Stimulated activated CD4-positive, alpha-beta T cell treated with anti-CD3 and anti-CD28 coated beads, Interleukin-1b, Interleukin-23, amount 100 ng/mL, for 48 hours (primary cell): ENCODE measurements at regions not wholly inside any gene's neighbourhood (a gene's known extent, or its start where the extent isn't known, plus 50 kb on each side); places are given as distances from the start of the nearest gene placed in this dataset.

Source experiments
- DNase-seq: peaks from one replicate; pipeline ENCODE4 v3.0.0-alpha.2; 2020

DNA sequence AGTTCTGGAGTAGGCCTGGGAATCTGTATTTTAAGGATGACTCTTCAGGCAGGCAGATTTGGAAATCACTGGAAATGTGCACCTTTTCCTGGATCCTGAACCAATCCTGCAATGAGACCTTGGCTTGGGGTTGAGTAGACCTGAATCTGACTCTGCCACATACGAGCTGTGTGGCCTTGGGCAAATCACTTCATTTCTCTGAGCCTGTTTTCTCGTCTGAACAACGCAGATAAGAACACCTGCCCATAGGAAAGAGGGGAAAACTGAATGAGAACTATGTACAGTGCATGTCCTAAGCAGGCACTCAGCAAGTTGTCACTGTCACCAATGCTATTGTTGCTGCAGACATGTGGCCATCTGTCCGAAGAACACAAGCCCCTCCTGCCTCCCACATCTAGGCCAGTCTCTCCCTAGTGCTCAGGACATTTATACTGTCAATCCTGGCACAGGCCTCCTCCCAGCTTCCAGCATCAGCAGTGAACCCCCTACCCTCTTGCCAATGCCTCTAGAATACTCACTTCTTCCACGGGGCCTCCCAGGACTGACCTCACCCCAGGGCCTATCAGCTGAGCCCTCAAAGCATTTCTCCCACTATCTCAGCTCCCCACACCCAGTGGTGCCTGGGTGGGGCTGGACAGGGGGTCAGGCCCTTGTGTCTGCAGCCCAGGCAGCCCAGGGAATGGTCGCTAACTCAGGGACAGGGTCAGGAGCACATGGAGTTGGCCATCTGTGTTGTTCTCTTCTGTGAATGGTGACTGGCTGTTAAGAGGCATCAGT is 88.8 kb upstream of the ZBTB40 start:
- no peak for DNase-seq

DNA sequence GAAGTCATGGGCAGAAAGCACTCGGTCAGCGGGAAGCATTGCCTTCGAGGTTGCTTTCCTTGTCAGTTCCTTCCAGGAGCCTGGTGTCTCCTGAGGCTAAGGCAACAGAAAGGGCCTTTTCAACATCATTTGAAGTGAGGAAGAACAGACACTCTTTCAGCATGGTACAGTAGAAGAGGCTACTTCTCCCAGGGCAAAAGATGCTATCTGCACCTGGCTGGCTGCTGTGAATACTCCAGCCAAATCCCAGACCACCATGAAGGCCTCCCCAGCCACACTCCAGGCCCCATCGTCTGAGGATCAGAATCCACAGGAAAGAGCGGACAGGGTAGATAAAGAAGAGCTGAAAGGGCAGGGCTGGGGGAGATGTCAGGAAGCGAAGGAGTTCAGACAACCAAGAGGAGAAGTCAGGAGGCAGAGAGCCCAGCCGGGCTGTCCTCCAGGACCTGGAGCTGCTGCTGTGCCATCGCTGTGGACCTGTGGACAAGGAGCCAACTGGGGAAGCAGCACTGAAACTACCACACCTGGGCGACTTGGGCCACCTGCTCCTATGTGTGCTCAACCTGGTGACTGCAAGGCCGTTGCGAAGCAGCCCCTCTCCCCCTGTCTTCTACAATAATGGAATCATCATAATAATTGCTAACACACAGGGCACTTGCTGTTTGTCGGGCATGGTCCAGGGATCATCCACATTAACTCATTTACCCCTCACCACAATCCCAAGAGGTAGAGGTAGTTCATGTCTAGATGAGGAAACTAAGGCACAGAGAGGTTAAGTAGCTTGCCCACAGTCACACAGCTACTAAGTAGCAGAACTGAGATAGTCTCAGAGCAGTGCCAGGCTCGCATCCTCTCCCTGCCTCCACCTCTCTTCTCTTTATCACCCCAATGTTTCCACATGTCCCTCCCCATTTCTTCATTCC is 88.0 kb upstream of the ZBTB40 start:
- DNase-seq: no peak

DNA sequence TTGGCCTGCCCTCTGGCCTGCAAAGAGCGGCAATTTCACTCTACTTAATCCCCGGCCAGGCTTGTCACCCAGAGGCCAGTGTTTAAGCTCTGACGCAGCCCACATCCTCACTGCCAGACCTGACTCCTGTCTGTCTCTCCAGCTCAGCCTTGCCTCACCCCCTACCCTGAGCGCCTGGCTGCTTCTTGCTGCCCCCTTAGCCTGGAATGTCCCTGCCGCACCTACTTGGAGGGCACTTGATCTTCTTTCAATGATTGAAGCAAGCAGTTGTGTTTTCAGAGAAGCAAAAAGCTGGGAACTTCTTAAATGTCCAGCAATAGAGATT is 87.4 kb upstream of the ZBTB40 start:
- DNase-seq: no peak

DNA sequence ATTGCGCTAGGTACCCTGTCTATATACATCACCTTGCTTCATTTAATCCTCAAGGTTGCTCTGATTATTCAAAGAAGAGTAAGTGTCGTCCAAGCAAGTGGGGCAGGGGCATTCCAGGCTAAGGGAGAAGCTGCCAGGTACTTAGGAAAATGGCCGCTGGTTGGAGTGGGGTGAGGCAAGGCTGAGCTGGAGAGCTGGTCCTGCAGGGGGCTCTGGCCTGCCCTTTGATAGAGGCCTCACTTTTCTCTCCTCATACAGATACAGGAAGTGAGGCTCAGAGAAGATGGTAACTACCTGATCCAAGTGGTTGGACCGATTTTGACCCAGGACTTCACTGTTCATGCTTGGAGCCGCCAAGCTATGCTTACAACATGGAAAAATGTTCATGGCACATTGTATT is 86.9 kb upstream of the ZBTB40 start:
- no peak for DNase-seq

GRCh38 chr1:22365331-22366295 is 86.0 kb upstream of the ZBTB40 start:
- no peak for DNase-seq

GRCh38 chr1:22366346-22366745 is 85.3 kb upstream of the ZBTB40 start:
- DNase-seq: no peak

GRCh38 chr1:22368125-22368524 is 83.5 kb upstream of the ZBTB40 start:
- no peak for DNase-seq

DNA sequence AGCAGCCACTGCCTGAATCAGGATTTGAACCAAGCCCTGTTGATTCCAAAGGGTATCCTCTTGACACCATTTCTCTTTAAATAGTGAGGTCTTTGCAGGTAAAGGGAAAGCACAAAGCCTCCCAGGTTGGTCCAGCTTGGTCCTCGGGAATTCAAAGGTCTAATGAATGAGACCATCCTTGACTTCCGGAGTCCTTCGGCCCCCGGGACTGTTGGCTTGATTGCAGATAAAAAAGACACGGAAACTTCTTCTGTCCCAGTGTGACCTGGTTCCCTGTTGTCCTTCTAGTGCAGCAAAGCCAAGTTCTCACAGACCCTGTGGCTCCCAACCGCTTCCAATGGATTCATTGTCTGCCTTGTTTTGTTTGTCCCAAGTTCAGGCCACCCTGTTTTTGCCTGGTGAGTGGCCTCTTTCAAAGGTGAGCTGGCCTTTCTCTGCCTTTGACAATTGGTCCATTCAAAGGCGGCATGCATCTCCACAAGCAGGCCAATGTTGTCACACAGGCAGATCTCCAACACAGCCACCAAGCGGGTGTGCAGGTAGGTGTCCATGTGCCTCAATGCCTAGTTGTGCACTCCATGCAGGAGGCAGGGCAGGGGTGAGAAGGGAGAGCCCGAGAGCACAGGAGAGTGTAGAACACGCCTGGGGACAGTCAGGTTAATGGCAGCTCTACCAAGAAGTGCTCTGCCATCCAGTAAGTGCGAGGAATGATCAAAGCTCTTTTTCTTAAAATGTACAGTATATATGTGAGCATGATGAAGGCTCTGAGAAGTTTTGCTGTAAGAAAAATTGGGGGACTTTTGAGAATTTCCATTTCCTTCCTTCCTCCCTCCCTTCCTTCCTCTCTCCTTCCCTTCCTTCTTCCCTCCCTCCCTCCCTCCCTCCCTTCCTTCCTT is 82.1 kb upstream of the ZBTB40 start:
- no peak for DNase-seq

GRCh38 chr1:22370190-22370498 is 81.5 kb upstream of the ZBTB40 start:
- DNase-seq: no peak

DNA sequence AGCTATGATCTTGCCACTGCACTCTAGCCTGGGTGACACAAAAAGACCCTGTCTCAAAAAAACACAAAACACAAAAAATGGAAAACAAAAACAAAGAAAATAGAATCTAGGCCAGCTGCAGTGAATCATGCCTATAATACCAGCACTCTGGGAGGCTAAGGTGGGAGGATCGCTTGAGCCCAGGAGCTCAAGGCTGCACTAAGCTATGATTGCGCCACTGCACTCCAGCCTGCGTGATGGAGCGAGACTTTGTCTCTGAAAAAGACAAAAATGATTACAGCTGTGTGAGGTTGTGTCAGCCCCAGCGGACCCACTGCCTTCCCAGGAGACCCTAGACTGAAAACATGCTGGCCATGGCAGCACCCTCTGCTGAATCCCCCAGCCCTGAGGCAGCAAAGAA is 80.2 kb upstream of the ZBTB40 start:
- DNase-seq: no peak

- DNase-seq: no peak
These were observed 78.4 kb upstream of the ZBTB40 start for GRCh38 chr1:22373252-22373651.

DNA sequence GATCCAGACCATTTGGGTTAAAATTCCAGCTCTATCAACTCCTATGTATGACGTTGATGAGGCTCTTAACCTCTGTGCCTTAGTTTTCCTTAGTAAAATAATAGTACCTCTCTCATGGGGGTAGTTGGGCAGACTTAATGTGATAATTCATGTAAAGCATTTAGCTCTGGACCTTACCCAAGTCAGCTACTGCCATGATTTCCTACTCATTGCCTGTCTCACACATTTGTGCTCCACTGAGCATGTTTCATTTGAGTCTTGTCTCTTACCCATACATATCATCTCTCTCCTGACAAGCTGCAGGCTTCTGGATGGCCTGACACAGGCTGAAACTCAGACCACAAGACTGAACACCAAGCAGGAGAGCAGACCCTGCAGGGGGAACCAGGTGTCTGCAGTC is 77.7 kb upstream of the ZBTB40 start:
- no peak for DNase-seq

DNA sequence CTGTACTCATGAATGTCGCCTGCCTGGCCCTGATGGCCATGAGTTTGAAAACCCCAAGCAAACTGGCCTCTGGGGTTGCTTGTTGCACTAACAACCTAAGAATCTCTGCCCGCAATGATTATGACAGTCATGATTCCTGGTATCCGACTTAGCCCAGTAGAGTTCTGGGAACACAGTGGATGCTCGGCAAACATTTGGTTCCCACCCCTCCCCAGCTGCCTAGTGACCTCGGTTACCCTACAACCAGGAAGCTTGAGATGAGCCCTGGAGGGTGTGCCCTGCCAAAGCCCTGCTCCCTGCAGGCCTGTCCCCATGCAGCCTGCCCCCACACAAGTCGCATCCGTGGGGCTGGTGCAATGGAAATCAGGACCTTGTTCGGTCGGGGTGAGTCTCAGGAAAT is 76.0 kb upstream of the ZBTB40 start:
- DNase-seq: no peak

- no peak for DNase-seq
These were observed 75.7 kb upstream of the ZBTB40 start for GRCh38 chr1:22376001-22376400.

- DNase-seq: no peak
These were observed 75.1 kb upstream of the ZBTB40 start for GRCh38 chr1:22376546-22376945.

DNA sequence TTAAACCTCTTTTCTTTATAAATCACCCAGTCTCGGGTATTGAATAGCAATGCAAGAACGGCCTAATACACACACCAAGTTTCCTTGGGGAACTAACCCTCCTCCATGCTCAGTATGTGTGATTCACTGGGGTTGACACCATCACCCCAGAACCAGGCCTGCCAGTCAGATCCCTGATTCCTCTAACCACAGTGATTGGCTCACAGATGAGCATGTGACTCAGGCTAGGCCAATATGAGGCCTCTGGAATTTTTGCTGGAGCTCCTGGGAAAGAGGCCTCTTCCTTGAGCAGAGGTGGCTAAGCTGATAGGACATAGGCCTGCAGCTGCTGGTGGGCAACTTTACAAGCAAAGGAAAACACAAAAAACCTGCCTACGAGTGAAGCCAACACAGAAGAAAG is 74.7 kb upstream of the ZBTB40 start:
- no peak for DNase-seq

GRCh38 chr1:22379566-22379965 is 72.1 kb upstream of the ZBTB40 start:
- DNase-seq: no peak

DNA sequence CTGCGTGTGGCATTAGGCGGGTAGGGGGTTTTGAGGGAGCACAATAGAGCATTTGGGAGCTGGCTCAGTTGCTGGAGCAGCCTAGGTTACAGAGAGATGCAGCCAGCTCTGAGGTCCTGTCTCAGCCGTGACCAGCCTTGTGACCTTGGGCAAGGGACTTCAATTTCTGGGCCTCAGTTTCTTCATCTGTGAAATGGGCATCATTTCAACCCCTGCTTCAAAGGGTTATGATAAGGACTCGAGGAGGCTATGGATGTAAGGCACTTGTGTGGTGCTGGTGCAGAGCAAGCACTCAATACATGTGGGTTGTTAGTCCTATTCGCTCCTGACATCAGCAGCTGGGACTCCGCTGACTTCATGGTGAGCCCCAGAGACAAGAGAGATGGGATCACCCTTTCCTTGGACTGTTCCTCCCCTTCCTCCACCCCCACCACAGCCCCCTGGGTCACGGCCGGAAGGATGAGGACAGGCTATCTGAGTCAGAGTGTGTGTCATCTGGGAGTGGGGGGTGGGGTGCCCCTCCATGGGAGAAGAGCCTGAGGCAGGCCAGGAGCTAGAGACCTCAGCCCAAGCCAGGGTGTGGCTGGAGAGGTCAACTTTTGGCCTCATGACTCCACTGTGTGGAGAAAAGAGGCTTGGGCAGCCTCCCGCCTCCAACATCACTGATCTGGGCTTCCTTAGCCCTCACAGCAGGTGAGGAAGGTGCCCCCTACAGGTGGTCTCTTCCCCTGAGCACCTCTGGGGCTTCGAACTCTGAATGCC is 71.4 kb upstream of the ZBTB40 start:
- no peak for DNase-seq

GRCh38 chr1:22383526-22384294 is 67.9 kb upstream of the ZBTB40 start:
- DNase-seq: no peak

DNA sequence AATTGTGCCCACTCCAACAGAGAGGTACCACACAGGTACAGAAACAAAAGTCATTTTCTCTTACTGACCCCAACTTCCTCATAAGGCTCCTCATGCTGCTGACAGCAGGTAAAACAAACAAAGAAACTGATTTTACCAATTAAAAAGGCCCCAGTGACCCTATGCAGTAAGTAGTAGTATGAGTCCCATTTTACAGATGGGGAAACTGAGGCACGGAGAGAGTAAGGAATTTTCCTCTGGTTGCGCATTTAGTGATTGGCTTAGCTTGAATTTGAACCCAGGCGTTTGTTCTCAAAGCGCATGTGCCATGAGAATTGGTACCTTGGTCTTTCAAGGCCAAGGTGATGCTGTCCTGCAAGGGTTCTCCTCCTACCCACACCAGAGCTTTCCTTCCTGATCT is 66.1 kb upstream of the ZBTB40 start:
- no peak for DNase-seq

- no peak for DNase-seq
These were observed 64.9 kb upstream of the ZBTB40 start for GRCh38 chr1:22386774-22387173.
